Neural progenitor cell (in vitro differentiated cells): ENCODE measurements at regions not wholly inside any gene's neighbourhood (a gene's known extent, or its start where the extent isn't known, plus 50 kb on each side); places are given as distances from the start of the nearest gene placed in this dataset.

Experiments
- EZH2 ChIP-seq: fragments of 200-600 bp; sonication (generic); IDR thresholded peaks from 2 replicates; pipeline ENCODE4 v1.6.1; 2017; ENCODE audit warnings: antibody characterized with exemption, mild to moderate bottlenecking, moderate library complexity
- TF ChIP-seq, protein P1 (sequence below): fragments of 200-600 bp; sonication (generic); IDR thresholded peaks from 2 replicates; pipeline ENCODE4 v1.5.1; 2017; ENCODE audit warnings: antibody characterized with exemption, mild to moderate bottlenecking

DNA sequence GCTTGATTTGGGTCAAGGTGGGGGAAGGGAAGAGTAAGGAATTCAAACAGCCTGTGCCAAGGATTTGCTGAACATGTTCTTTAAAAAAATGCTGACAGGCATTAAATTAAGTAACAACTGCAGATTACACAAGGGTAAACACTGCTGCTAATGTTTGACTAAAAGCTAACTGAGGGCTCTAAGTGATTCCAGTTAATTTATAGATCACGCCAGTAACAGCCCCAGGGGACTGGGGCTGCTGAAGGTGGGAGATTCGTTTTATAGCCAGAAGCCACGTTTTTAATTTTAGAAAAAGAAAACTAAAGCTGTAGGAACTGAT, 321.7 kb downstream of the DLEU7 start:
- TF ChIP-seq, protein P1, sequence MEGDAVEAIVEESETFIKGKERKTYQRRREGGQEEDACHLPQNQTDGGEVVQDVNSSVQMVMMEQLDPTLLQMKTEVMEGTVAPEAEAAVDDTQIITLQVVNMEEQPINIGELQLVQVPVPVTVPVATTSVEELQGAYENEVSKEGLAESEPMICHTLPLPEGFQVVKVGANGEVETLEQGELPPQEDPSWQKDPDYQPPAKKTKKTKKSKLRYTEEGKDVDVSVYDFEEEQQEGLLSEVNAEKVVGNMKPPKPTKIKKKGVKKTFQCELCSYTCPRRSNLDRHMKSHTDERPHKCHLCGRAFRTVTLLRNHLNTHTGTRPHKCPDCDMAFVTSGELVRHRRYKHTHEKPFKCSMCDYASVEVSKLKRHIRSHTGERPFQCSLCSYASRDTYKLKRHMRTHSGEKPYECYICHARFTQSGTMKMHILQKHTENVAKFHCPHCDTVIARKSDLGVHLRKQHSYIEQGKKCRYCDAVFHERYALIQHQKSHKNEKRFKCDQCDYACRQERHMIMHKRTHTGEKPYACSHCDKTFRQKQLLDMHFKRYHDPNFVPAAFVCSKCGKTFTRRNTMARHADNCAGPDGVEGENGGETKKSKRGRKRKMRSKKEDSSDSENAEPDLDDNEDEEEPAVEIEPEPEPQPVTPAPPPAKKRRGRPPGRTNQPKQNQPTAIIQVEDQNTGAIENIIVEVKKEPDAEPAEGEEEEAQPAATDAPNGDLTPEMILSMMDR = no peak
- no peak for TF ChIP-seq EZH2
